GM18858 (cell line): ENCODE measurements at regions not wholly inside any gene's neighbourhood (a gene's known extent, or its start where the extent isn't known, plus 50 kb on each side); places are given as distances from the start of the nearest gene placed in this dataset.

Experiments
- ATAC-seq: cut with Tn5 transposase; IDR thresholded peaks from one replicate; pipeline ENCODE4 v1.9.1; 2021; ENCODE audit not compliant: unreplicated experiment

DNA sequence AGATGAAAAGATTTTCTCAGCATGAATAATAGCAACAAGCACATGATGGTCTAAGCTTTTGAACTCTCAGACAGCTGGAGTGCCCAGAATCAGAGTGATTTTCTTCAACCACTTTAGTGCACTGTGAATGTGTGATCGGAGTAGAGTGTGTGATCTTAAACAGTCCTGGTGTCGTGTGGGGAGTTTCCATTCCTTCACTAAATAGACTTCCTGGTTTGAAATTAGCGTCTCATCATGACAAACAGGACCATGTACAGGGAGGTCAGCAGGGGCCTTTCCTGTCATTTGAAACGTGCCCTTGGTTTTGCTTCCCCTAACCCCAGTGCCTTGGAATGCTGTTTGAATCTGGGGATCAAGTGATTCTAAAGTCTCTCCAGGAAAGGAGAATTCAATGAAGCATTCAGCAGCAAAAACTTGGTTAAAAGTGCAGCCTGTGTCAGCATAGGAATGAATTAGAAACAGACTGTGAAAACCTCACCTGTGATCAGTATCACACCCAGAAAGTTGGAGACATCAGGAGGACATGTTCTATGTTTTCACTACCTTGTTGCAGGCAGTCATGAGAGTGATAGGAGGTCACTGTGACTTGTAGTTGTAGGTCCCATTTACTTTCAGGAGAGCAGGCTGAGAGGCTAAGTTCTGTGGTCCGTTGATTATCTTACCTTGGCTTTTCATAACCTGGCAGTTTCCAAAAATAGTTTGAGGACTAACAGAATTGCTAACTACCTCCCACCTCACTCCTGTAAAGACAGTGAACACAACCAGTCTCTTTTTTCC, 400.3 kb downstream of the MTX2 start:
- no peak for ATAC-seq

DNA sequence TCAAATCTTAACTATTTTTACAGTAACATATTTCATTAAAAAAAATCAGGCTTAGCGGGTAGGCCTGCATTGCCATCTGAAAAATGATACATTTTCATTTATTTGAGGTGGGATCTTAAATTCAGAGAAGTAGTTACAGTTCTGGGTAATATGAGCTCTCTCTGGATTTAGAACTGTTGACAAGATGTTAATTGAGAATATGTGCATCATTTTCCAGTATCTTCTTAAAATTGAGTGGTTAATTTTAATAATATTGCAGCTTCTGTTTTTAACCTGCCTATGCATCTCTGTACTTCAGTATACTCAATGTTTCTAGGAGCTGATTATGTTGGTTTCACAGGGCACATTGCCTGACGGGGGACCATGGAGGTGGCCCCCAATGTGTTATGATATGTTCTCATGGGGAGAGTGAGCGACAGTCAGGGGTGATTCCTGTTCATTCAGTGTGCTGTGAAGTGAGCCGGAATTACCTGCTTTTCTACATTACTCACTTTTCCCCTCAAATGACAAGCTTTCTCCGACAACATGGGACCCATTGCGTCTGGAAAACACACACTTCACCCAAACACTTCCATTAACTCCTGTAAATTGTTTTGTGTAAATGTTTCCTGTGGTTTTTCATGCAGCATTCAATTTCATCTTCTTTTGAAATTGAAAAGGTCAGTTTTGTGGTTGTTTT, 406.2 kb downstream of the MTX2 start:
- no peak for ATAC-seq

DNA sequence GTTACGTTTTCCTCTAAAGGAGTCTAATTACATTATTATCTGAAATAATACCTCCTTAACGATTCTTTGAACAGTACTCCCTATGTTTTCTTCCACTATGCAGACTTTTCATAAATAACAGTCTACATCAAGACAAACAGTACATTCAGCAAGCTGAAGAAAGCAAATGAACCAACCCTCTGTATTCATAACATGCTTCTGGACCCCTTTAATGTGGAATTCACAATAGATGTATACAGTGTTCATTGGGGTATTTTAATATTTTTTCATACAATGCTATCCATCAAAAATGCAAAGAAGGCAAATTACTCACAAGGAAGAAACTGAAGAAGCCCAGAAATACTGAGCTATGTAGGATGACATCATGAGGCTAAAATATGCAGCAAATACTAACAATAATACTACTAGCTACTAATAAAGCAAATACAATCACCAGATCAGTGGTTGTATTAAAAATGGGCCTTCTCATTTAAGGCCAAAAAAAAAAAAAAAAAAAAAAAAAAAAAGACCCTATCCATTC, 408.6 kb downstream of the MTX2 start:
- no peak for ATAC-seq

DNA sequence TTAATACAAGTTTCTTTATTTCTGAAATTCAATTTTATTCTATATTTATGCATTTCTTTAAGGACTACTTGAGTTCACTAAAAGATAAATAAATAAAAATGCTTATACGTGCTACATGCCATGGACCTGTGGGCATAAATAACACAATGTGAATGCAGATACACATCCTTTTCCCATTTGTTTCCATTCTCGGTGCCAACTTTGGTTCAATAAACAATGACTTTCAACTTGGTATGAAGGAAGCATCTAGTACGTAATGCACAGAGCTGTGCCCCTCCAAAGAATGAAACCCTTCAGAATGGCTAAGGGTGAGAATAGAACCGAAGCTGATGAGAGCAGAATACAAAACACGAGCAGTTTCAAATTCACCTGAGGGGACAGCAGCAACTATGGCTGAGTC, 409.3 kb downstream of the MTX2 start:
- ATAC-seq: no peak

DNA sequence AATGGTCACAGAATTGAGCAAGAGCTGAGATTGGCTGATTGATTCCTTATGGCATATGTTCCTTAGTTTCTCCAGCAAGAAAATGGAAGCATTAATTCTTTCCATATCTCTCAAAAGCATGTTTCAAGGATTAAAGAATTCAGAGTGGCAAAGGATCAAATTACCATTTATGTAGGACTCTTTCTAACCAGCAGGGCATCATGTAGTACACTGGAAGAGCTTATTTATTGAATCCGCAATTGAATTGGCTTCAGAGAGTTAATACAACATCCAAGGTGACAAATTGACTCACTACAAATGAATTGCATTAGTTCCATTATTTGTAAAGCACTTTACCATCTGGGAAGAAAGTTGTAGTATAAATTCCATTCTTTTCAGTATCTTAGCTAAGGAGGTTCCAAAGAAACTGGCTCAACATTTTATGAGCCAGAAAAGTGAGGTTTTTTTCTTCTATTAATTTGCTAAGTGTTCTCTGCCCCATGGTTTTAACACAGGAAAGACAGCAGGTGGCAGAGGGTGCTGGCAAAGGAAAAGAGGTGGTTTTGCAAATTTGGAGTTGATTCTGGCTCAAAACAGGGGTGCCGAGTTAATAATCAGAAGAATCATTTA, 409.9 kb downstream of the MTX2 start:
- no peak for ATAC-seq

DNA sequence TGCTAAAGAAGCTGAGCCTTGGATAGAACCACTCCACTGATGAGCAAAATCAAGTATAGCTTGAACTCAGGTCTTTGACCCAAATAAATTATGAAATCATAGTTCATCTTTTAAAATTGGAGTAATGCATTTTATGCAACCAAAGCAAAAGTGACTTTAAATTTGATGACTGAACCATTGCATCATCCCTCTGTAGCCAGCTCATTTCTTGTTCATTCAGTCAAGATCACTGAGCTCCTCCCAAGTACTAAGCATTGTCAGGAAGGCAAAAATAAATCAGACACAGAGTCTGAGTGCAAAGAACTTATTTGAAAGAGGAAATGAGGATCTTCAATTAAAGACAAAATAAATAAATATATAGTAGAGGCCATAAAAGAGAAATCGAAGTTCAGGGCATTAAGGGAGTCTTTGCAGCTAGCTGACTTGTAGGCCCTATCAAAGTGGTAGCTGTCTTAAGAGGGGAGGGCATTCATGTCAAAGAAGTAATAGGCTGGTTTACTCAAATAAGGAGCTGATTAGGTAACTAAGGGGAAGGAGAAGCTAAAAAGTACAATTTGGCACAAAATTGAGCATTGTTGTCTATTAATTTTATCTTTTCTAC, 411.8 kb downstream of the MTX2 start:
- no peak for ATAC-seq

DNA sequence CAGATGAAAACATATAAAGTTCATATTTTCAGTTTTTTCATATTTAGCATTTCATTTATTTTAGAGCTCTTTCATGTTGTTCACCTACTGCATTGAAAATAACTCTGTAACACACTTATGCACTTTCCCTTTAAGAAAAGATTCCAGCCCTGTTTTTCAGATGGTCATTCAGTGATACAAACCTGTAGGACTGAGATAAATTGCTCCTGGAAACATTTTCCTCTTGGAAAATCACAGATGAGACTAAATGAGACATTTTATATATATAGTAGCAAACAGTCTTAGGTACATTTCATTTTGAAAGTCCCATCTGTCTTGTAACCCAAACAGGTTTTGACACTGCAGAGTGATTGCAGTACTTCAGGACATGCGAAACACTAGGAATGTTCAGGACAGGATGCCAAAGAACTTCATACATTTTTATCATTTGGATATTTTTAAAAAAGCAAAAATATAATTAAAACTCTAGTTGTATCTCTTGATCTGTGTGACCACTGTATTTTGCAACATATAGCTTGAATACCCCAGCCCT, 412.4 kb downstream of the MTX2 start:
- ATAC-seq: no peak

DNA sequence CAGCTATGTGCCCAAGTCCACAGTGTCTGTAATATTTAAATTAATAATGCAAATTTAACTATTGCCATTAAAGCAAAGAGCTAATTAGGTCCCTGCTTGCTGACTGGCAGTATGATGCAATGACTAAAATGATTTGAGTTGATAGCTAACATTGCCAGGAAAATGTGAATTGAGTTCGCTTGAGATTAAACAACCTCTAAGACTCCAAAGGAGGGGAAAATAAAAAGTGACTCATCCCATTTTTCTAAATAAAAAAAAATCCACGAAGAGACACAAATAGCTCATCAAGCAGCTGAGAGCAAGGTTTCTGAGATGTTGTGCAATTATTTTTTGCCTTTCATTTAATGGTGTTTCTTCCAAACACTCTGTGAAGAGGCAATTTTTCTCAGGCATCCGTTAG, 413.0 kb downstream of the MTX2 start:
- no peak for ATAC-seq

DNA sequence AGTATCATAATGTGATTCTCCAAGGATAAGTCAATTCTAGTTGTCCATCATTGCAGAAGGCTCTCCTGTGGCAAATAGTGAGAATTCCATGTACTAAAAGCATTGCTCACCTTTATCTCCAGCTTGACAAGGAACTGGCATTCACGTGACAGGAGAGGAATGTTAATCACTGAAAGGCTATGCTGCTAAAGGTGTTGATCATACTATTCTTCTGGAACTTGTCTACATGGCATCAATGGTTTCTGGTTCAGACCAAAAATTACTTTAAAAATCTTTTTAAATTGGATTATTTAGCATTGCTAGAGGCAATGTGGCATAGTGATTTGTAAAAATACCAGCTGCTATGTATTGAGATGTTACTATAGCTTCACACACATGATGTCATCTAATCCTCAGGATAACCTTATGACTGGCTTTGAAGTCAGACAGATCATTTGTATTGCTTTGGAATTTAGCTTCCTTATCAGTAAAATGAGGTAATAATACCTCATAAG, 414.4 kb downstream of the MTX2 start:
- no peak for ATAC-seq

DNA sequence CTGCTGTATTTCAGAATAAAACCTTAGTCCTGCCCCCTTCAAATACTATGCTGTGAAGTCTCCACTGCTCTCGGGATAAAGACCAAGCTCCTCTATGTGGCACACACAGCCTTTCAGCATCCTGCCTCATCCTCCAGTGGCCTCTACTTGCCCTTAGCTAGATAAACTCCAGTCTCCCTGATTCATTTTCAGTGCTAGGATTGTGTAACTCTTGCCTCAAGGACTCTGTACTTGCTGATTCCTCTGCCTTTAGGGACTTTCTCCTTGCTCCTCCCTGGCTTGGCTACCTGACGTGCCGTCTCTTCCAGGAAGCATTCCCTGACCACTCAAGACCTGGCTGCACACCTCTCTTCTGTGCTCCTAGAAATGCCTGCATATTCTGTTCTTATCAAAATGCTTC, 416.7 kb downstream of the MTX2 start:
- ATAC-seq: no peak

DNA sequence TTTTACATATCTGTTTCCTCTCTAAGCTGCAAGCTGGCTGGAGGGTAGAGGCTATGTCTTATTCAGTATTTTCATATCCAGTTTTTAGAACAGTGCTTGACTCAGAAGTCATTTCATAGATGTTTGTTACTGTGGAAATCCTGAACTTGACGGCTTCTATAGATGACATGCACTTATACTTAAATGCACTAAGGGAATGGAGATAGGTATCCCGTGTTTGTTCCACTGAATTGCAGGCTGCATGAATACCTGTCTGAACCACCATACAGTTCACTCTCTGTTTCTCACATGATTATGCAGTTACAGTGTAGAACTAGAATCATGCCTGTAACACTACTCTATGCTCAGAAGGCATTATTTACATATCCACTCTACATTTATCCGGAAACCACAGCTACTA, 417.1 kb downstream of the MTX2 start:
- no peak for ATAC-seq

DNA sequence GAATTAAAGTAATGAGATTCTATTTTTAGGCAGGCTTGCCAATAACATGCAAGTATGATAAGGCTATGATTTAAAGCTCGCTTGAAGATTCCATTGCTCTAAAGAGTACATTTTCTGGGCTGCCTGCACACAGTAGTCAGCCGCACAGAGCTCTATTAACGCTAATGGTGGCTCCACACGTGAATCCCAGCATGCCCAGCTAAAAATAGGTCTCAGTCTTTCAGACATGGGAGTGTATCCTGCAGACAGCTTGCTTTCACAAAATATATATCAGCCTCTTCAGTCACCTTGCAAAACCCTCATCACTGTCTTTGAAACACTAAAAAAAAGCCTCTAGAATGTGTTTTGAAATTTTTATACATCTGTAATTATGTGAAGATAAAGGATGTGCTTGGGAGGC, 418.1 kb downstream of the MTX2 start:
- no peak for ATAC-seq

DNA sequence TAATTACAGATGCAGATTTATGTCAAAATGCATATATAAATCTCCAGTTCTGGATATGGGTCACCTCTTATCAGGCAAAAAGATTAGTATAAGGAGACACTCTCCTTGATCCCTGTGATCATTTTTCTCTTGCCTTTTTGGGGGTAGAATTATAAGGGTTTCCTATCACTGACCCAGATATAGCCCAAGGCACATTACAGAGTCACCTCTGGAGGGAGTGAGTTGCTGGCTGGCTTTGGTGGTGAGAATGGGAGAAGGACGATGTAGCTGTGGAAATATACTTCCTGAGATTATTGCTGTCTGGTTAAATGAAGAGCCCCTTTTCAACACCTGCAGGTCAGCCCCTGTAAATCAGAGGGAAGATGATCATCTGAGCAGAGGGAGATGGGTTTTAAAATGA, 418.7 kb downstream of the MTX2 start:
- no peak for ATAC-seq

DNA sequence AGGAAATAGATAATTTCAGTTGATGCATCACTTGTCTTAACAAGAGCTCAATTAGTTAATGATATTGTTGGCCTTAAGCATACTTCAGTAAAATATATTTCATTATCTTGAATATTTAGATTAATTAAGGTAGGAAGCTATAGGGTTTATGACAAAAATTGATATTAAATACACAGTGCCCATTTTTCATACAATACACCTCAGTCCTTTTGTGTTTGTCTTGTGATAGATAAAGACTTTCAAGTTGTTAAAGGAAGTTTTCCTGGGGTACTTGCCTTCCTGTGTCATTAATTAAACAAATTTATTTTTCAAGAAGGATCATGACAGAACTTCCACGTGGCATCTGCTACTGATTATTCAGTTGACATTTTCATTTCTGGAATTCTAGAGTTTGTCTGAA, 420.5 kb downstream of the MTX2 start:
- ATAC-seq: no peak

DNA sequence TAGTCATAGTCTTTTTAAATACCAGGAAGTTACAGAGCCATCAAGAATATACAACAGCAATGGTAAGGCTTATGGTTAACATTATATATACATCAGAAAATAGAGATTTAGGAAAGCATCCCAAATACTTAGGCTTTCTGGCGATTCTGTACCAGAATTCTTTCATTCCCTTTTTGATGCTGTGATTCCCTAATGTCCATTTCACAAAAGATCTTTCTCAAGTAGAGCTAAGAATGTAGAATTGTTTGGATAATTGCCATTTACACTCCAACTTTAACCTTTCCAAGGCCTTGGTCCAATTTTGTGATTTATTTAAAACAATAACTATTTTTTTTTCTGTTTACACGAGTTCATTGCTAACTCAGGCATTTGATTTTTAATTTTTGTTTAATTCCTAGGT, 422.2 kb downstream of the MTX2 start:
- no peak for ATAC-seq

DNA sequence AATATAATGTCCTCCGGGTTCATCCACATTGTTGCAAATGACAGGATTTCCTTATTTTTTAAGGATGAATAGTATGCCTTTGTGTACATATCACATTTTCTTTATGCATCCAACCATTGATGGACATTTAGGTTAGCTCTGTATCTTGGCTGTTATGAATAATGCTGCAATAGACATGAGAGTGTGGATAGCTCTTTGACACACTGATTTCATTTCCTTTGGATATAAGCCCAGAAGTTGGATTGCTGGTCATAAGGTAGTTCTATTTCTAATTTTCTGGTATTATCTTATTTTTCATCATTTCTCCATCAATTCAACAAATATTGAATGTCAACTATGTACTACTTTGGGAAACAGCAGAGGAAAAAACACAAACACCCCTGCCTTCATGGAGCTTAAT, 423.3 kb downstream of the MTX2 start:
- ATAC-seq: no peak

DNA sequence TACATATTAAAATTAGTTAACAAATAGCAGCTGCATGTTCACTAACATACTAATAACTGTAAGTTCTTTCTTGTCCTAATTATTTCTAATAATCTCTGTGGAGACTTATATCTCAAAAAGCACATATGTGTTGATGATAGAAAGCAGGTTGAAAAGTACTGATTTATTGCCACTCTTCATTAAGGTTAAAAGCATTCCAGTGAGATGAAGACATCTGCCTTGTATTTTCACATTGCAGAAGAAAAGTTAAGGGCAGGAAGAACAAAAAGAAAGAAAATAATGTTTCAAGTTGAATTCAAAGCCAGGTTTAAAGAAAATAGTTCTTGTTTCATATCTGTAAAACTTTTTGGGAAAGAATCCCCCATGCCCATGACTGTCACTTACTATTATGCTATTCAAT, 429.9 kb downstream of the MTX2 start:
- ATAC-seq: no peak

DNA sequence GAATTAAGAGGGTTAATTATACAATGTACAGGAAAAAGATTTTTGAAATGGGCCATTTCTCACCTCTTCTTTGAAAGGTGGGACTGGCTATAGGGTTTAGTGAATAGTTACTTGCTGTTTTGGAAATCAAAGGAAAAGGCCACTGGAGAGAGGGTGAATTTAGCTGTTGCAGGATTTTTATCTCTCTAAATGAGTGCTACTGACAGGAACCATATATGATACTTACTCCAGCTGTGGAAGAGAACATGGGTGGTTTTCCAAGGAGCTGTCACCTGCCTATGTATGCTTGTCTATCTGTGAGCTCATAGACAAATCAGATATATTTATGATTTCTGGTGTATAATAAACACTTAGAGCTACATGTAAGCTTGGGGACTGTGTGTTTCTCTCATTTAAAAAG, 430.4 kb downstream of the MTX2 start:
- no peak for ATAC-seq

DNA sequence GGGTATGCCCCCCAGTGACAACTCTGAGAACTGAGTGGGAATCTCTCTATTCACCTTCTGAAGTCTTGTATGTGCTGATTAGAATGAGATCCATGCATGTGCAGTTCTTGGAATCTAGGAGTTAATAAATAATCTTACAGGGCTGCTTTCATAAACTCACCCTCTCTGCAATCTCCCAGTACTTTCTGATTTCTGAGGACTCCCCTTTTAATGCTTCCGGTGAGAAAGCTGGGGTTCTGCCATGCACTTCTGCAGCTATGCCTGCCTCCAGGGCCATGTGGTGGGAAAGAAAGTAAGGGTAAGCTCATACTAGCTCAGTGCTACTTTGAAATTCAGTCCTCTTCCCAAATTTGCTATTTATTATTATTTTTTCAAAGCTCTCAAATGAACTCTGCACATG, 432.9 kb downstream of the MTX2 start:
- ATAC-seq: no peak

DNA sequence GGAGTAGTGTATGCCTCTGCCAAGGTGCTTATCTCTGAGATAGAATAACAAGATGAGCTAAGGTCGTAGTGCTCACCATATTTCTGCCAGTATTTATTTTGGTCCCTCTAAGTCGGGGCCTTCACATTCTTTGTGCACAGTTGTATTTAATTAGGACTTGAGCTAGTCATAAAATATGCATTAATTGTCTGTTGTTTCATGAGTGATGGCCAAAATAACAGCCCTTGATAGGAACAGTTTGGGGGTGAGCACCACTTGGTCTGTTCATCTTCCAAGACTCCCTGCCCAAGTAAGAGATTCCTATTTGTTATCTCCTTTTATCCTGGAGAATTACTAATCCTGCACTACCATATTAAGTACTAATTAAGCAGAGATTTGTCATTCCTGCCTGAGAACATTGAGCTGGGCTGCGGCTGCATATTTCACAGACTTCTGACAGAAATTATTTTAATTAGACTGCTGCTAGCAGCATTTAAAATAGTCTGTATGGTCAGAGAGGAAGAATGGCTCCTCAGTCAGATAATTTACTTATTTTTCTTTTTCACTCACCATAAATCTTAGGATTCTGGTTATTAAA, 435.1 kb downstream of the MTX2 start:
- ATAC-seq: no peak
